ENCODE measurements at regions not wholly inside any gene's neighbourhood (a gene's known extent, or its start where the extent isn't known, plus 50 kb on each side); places are given as distances from the start of the nearest gene placed in this dataset.

GRCh38 chr2:77796397-77796796, 274.2 kb upstream of the LRRTM4 start:
- Mint-ChIP-seq H3K4me3 (no peak overlapping the region), H3K4me1 (no peaks in the 10 kb centered on the region), H3K27ac (no peak overlapping the region)

GRCh38 chr2:77797088-77797487, 274.9 kb upstream of the LRRTM4 start:
- no peaks in the 10 kb centered on the region for H3K4me1 Mint-ChIP-seq
- H3K27me3 Mint-ChIP-seq, result no peaks in the 10 kb centered on the region

More at GRCh38 chr2:77796397-77796796, 274.2 kb upstream of the LRRTM4 start:
- Mint-ChIP-seq H3K27me3 (no peaks in the 10 kb centered on the region), H3K9me3 (peaks cover 8% of the 10 kb centered on the region), H3K36me3 (no peaks in the 10 kb centered on the region)

GRCh38 chr2:77800410-77800809, 278.2 kb upstream of the LRRTM4 start:
- H3K9me3 Mint-ChIP-seq, result peaks cover 4% of the 10 kb centered on the region
- no peaks in the 10 kb centered on the region for H3K27me3 Mint-ChIP-seq
- H3K4me3 Mint-ChIP-seq, result no peak overlapping the region
- H3K4me1 Mint-ChIP-seq, result no peaks in the 10 kb centered on the region
- H3K36me3 Mint-ChIP-seq, result no peaks in the 10 kb centered on the region
- H3K27ac Mint-ChIP-seq, result no peak overlapping the region

More at GRCh38 chr2:77797088-77797487, 274.9 kb upstream of the LRRTM4 start:
- Mint-ChIP-seq H3K36me3 (no peaks in the 10 kb centered on the region), H3K4me3 (no peak overlapping the region), H3K27ac (no peak overlapping the region), H3K9me3 (peaks cover 4% of the 10 kb centered on the region)

- no peak overlapping the region for H3K27ac Mint-ChIP-seq
- no peaks in the 10 kb centered on the region for H3K27me3 Mint-ChIP-seq
- H3K4me3 Mint-ChIP-seq, result no peak overlapping the region
- H3K9me3 Mint-ChIP-seq, result peaks cover 21% of the 10 kb centered on the region
- no peaks in the 10 kb centered on the region for H3K4me1 Mint-ChIP-seq
- H3K36me3 Mint-ChIP-seq, result no peaks in the 10 kb centered on the region
These were observed 285.5 kb upstream of the LRRTM4 start for GRCh38 chr2:77807531-77808215.

GRCh38 chr2:77808599-77808998, 286.4 kb upstream of the LRRTM4 start:
- Mint-ChIP-seq H3K4me1 (no peaks in the 10 kb centered on the region), H3K4me3 (no peak overlapping the region), H3K36me3 (no peaks in the 10 kb centered on the region), H3K9me3 (peaks cover 21% of the 10 kb centered on the region), H3K27ac (no peak overlapping the region), H3K27me3 (no peaks in the 10 kb centered on the region)

- H3K36me3 Mint-ChIP-seq, result no peaks in the 10 kb centered on the region
- no peaks in the 10 kb centered on the region for H3K27me3 Mint-ChIP-seq
- H3K27ac Mint-ChIP-seq, result no peak overlapping the region
- H3K4me1 Mint-ChIP-seq, result no peaks in the 10 kb centered on the region
- H3K9me3 Mint-ChIP-seq, result peaks cover 11% of the 10 kb centered on the region
- H3K4me3 Mint-ChIP-seq, result no peak overlapping the region
These were observed 291.4 kb upstream of the LRRTM4 start for GRCh38 chr2:77813599-77813998.

- H3K36me3 Mint-ChIP-seq, result no peaks in the 10 kb centered on the region
- peaks cover 6% of the 10 kb centered on the region for H3K9me3 Mint-ChIP-seq
- H3K27ac Mint-ChIP-seq, result no peak overlapping the region
- H3K27me3 Mint-ChIP-seq, result no peaks in the 10 kb centered on the region
- H3K4me1 Mint-ChIP-seq, result no peaks in the 10 kb centered on the region
- H3K4me3 Mint-ChIP-seq, result no peak overlapping the region
These were observed 294.4 kb upstream of the LRRTM4 start for GRCh38 chr2:77816618-77817017.

GRCh38 chr2:77818186-77818585, 296.0 kb upstream of the LRRTM4 start:
- Mint-ChIP-seq H3K27me3 (no peaks in the 10 kb centered on the region), H3K9me3 (peaks cover 6% of the 10 kb centered on the region), H3K4me1 (no peaks in the 10 kb centered on the region), H3K36me3 (no peaks in the 10 kb centered on the region), H3K4me3 (no peak overlapping the region), H3K27ac (no peak overlapping the region)

GRCh38 chr2:77823028-77823427, 300.9 kb upstream of the LRRTM4 start:
- H3K4me1 Mint-ChIP-seq, result no peaks in the 10 kb centered on the region
- H3K4me3 Mint-ChIP-seq, result no peak overlapping the region
- no peaks in the 10 kb centered on the region for H3K27me3 Mint-ChIP-seq
- H3K36me3 Mint-ChIP-seq, result no peaks in the 10 kb centered on the region
- H3K27ac Mint-ChIP-seq, result no peak overlapping the region
- H3K9me3 Mint-ChIP-seq, result peaks cover 20% of the 10 kb centered on the region

- Mint-ChIP-seq H3K4me3 (no peak overlapping the region), H3K27me3 (no peaks in the 10 kb centered on the region), H3K4me1 (no peaks in the 10 kb centered on the region), H3K36me3 (no peaks in the 10 kb centered on the region), H3K9me3 (peaks cover 31% of the 10 kb centered on the region), H3K27ac (no peak overlapping the region)
These were observed 308.9 kb upstream of the LRRTM4 start for GRCh38 chr2:77831060-77831459.

GRCh38 chr2:77831471-77831870, 309.3 kb upstream of the LRRTM4 start:
- no peak overlapping the region for H3K4me3 Mint-ChIP-seq
- H3K27ac Mint-ChIP-seq, result no peak overlapping the region
- no peaks in the 10 kb centered on the region for H3K27me3 Mint-ChIP-seq
- H3K36me3 Mint-ChIP-seq, result no peaks in the 10 kb centered on the region
- no peaks in the 10 kb centered on the region for H3K4me1 Mint-ChIP-seq
- H3K9me3 Mint-ChIP-seq, result peaks cover 30% of the 10 kb centered on the region

GRCh38 chr2:77831898-77832297, 309.7 kb upstream of the LRRTM4 start:
- Mint-ChIP-seq H3K27me3 (no peaks in the 10 kb centered on the region), H3K9me3 (peaks cover 30% of the 10 kb centered on the region), H3K4me1 (no peaks in the 10 kb centered on the region), H3K36me3 (no peaks in the 10 kb centered on the region), H3K27ac (no peak overlapping the region), H3K4me3 (no peak overlapping the region)

GRCh38 chr2:77834360-77835002, 312.3 kb upstream of the LRRTM4 start:
- Mint-ChIP-seq H3K36me3 (no peaks in the 10 kb centered on the region), H3K9me3 (peaks cover 20% of the 10 kb centered on the region), H3K27ac (peak overlapping the region; percentile 30), H3K27me3 (no peaks in the 10 kb centered on the region), H3K4me1 (no peaks in the 10 kb centered on the region), H3K4me3 (no peak overlapping the region)

- Mint-ChIP-seq H3K27ac (no peak overlapping the region), H3K9me3 (peaks cover 6% of the 10 kb centered on the region), H3K4me1 (no peaks in the 10 kb centered on the region), H3K27me3 (no peaks in the 10 kb centered on the region), H3K36me3 (no peaks in the 10 kb centered on the region), H3K4me3 (no peak overlapping the region)
These were observed 316.3 kb upstream of the LRRTM4 start for GRCh38 chr2:77838441-77838840.

GRCh38 chr2:77839102-77839501, 316.9 kb upstream of the LRRTM4 start:
- Mint-ChIP-seq H3K36me3 (no peaks in the 10 kb centered on the region), H3K4me1 (no peaks in the 10 kb centered on the region), H3K4me3 (no peak overlapping the region), H3K9me3 (peaks cover 6% of the 10 kb centered on the region), H3K27me3 (no peaks in the 10 kb centered on the region), H3K27ac (no peak overlapping the region)

GRCh38 chr2:77862120-77862519, 339.9 kb upstream of the LRRTM4 start:
- Mint-ChIP-seq H3K27me3 (no peaks in the 10 kb centered on the region), H3K4me1 (no peaks in the 10 kb centered on the region), H3K27ac (no peak overlapping the region), H3K36me3 (no peaks in the 10 kb centered on the region), H3K4me3 (no peak overlapping the region), H3K9me3 (no peaks in the 10 kb centered on the region)
